K562 (cell line): ENCODE measurements at regions not wholly inside any gene's neighbourhood (a gene's known extent, or its start where the extent isn't known, plus 50 kb on each side); places are given as distances from the start of the nearest gene placed in this dataset.

Experiments
- AFF4 ChIP-seq: sonication (generic); formaldehyde crosslinking; IDR thresholded peaks from 2 replicates; pipeline ENCODE4 v1.8.0; 2023; ENCODE audit warnings: mild to moderate bottlenecking, missing genetic modification reagents
- ATF6 ChIP-seq: sonication (generic); formaldehyde crosslinking; IDR thresholded peaks from 2 replicates; pipeline ENCODE4 v1.4.0; 2020; ENCODE audit warnings: mild to moderate bottlenecking, missing genetic modification reagents
- BRD4 ChIP-seq: fragments of 200-600 bp; sonication (generic); IDR thresholded peaks from 2 replicates; pipeline ENCODE4 v1.6.1; 2017; ENCODE audit warnings: inconsistent platforms
- CHD1 ChIP-seq: fragments of 200-600 bp; sonication (generic); IDR thresholded peaks from one replicate; pipeline ENCODE4 v1.6.1; 2012; ENCODE audit warnings: mild to moderate bottlenecking, moderate library complexity, low read length, inconsistent platforms
- CXXC5 ChIP-seq: fragments of 250-450 bp; sonication (Bioruptor Pico); IDR thresholded peaks from 2 replicates; pipeline ENCODE4 v1.8.0; 2022; ENCODE audit warnings: inconsistent platforms, mild to moderate bottlenecking, moderate library complexity
- EP400 ChIP-seq: fragments of 450-650 bp; IDR thresholded peaks from 2 replicates; pipeline ENCODE4 v1.6.1; 2017; ENCODE audit warnings: antibody characterized with exemption, mild to moderate bottlenecking, moderate library complexity
- FOSL1 ChIP-seq: fragments of 200-800 bp; sonication (Bioruptor generic); conservative IDR thresholded peaks from 2 replicates; pipeline ENCODE4 v1.6.1; 2016; ENCODE audit warnings: missing genetic modification characterization, missing compliant biosample characterization
- JUND ChIP-seq, 2 experiments: IDR thresholded peaks; 2 replicates in 1 of 2; 3 replicates in 1 of 2; pipeline ENCODE4 v1.6.1; 2011; ENCODE audit warnings: borderline replicate concordance in 2 of 2, low read depth in 2 of 2, low read length in 2 of 2, improper control_type of control experiment in 1 of 2, missing biosample characterization in 1 of 2, missing genetic modification characterization in 1 of 2, missing genetic modification reagents in 1 of 2
- MED1 ChIP-seq: sonication (generic); formaldehyde crosslinking; IDR thresholded peaks from 2 replicates; pipeline ENCODE4 v1.8.1; 2023; ENCODE audit warnings: missing genetic modification reagents, borderline replicate concordance
- TEAD1 ChIP-seq, 2 experiments: fragments of 450-650 bp in 1 of 2; sonication (generic) in 1 of 2; formaldehyde crosslinking; IDR thresholded peaks; 2 replicates each; pipeline versions ENCODE4 v1.4.0 to v1.8.0; 2020 to 2022; ENCODE audit warnings: mild to moderate bottlenecking in 2 of 2, missing genetic modification reagents in 1 of 2
- ZBTB33 ChIP-seq: sonication (generic); formaldehyde crosslinking; IDR thresholded peaks from 2 replicates; pipeline ENCODE4 v1.8.1; 2023; ENCODE audit warnings: mild to moderate bottlenecking, missing genetic modification reagents
- ZKSCAN1 ChIP-seq: fragments of 150-350 bp; IDR thresholded peaks from 2 replicates; pipeline ENCODE4 v1.6.1; 2016; ENCODE audit warnings: low read depth, low read length
- ZNF609 ChIP-seq: sonication (generic); formaldehyde crosslinking; IDR thresholded peaks from 2 replicates; pipeline ENCODE4 v1.8.1; 2023; ENCODE audit warnings: missing genetic modification reagents, mild to moderate bottlenecking, borderline replicate concordance
- ZNF75A ChIP-seq: fragments of 450-650 bp; formaldehyde crosslinking; IDR thresholded peaks from 2 replicates; pipeline ENCODE4 v1.4.0; 2020; ENCODE audit warnings: mild to moderate bottlenecking

- TF ChIP-seq JUND (IDR thresholded peaks at IDR 0.05; ENCODE audit: borderline replicate concordance, low read depth, low read length), result peak; percentile 97
- TF ChIP-seq JUND (tag; IDR thresholded peaks at IDR 0.05; ENCODE audit: borderline replicate concordance, low read depth, low read length), result peak; percentile 95; the same call in 2 of the 3 replicates
- peak; percentile 99 for TF ChIP-seq FOSL1
- no peak for TF ChIP-seq CXXC5 (CRISPR knock-in tag)
- no peak for TF ChIP-seq AFF4 (CRISPR knock-in tag)
- no peak for TF ChIP-seq ZNF75A (CRISPR knock-in tag)
- peak; percentile 71 to 86; a peak in 3 of 4 replicates for TF ChIP-seq TEAD1 (CRISPR knock-in tag; IDR thresholded peaks at IDR 0.05)
- TF ChIP-seq ZNF609, result no peak
- TF ChIP-seq ZBTB33 (CRISPR knock-in tag), result no peak
- TF ChIP-seq ATF6 (CRISPR knock-in tag), result no peak
- no peak for TF ChIP-seq CHD1
- no peak for TF ChIP-seq BRD4
- TF ChIP-seq MED1, result no peak
- no peak for TF ChIP-seq ZKSCAN1
- no peak for TF ChIP-seq EP400
These were observed 64.7 kb upstream of the TLK1 start (continued) for GRCh38 chr2:171225302-171225980.
